Hematopoietic multipotent progenitor cell treated with erythropoietin and hydrocortisone succinate and interleukin-3 and kit ligand, for 17 days (in vitro differentiated cells): ENCODE measurements at regions not wholly inside any gene's neighbourhood (a gene's known extent, or its start where the extent isn't known, plus 50 kb on each side); places are given as distances from the start of the nearest gene placed in this dataset.

Source experiments
- DNase-seq: peaks from one replicate; pipeline ENCODE4 v3.0.0-alpha.2; 2015; ENCODE audit warnings: low spot score

GRCh38 chr16:9186061-9186460 lies 94.6 kb downstream of the HAPSTR1 start:
- DNase-seq: no peak

- no peak for DNase-seq
These were observed 97.3 kb downstream of the HAPSTR1 start for GRCh38 chr16:9188721-9189120.

GRCh38 chr16:9191274-9191850 lies 99.9 kb downstream of the HAPSTR1 start:
- DNase-seq: no peak

GRCh38 chr16:9192746-9193145 lies 101.3 kb downstream of the HAPSTR1 start:
- no peak for DNase-seq

- DNase-seq: no peak
These were observed 103.8 kb downstream of the HAPSTR1 start for GRCh38 chr16:9195287-9195686.

- DNase-seq: no peak
These were observed 106.7 kb downstream of the HAPSTR1 start for GRCh38 chr16:9197957-9198661.

- DNase-seq: no peak
These were observed 107.9 kb downstream of the HAPSTR1 start for GRCh38 chr16:9199311-9199710.

GRCh38 chr16:9199751-9200150 lies 108.3 kb downstream of the HAPSTR1 start:
- no peak for DNase-seq

GRCh38 chr16:9203956-9204355 lies 112.5 kb downstream of the HAPSTR1 start:
- no peak for DNase-seq

- DNase-seq: no peak
These were observed 114.2 kb downstream of the HAPSTR1 start for GRCh38 chr16:9205661-9206060.

- DNase-seq: no peak
These were observed 114.7 kb downstream of the HAPSTR1 start for GRCh38 chr16:9206156-9206555.

- DNase-seq: no peak
These were observed 121.2 kb downstream of the HAPSTR1 start for GRCh38 chr16:9212621-9213020.

- no peak for DNase-seq
These were observed 128.4 kb downstream of the HAPSTR1 start for GRCh38 chr16:9219813-9220212.

GRCh38 chr16:9225527-9226316 lies 134.3 kb downstream of the HAPSTR1 start:
- no peak for DNase-seq

- DNase-seq: no peak
These were observed 135.5 kb downstream of the HAPSTR1 start for GRCh38 chr16:9226924-9227323.

GRCh38 chr16:9231039-9231438 lies 139.6 kb downstream of the HAPSTR1 start:
- no peak for DNase-seq

GRCh38 chr16:9232102-9232770 lies 140.8 kb downstream of the HAPSTR1 start:
- no peak for DNase-seq

- no peak for DNase-seq
These were observed 144.4 kb downstream of the HAPSTR1 start for GRCh38 chr16:9235867-9236266.

GRCh38 chr16:9236319-9236718 lies 144.9 kb downstream of the HAPSTR1 start:
- no peak for DNase-seq

GRCh38 chr16:9238346-9238745 lies 146.9 kb downstream of the HAPSTR1 start:
- no peak for DNase-seq

- DNase-seq: no peak
These were observed 149.7 kb downstream of the HAPSTR1 start for GRCh38 chr16:9241177-9241576.

GRCh38 chr16:9248162-9248561 lies 156.7 kb downstream of the HAPSTR1 start:
- no peak for DNase-seq

GRCh38 chr16:9249534-9249933 lies 158.1 kb downstream of the HAPSTR1 start:
- no peak for DNase-seq
